Renal cortical epithelial cell (primary cell): ENCODE measurements at regions not wholly inside any gene's neighbourhood (a gene's known extent, or its start where the extent isn't known, plus 50 kb on each side); places are given as distances from the start of the nearest gene placed in this dataset.
A peak's percentile ranks its signal among the peaks of the same experiment; 100 is the strongest.

Source experiments
- DNase-seq: peaks from one replicate; pipeline ENCODE4 v3.0.0-alpha.2; 2011; ENCODE audit warnings: low read depth

DNA sequence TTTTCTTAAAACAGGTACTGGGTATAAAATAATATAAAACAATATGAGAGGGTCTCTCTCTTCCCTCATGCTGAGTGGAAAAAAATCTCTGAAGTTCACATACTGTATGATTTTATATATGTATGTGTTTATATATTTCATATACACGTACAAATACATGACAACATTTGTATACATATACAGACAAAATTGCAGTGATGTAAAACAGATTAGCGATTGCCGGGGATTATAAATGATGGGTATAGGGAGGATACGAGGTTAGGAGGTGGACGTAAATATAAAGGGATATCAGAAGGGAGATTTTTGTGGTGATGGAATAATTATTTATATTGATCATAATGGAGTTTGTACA lies 194.8 kb upstream of the PRSS16 start:
- no peak for DNase-seq

DNA sequence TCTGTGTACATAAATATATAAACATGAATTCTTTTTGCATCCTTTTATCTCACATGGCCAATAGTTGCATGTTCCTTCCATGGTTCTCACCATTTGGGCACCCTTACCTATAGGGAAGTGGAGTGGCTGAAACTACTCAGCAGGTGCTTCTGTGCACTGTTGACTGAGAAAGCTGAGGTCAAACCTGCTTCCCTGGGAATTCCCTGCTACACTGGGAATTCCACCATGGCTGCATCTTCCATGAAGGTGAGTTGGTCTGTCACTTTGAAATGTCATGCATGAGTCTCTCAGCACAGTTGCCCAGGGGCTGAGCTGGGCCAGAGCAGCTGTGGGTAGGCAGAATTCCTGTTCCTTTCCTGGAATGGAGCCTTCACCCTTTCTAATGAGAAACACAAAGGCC lies 193.8 kb upstream of the PRSS16 start:
- DNase-seq = peak; percentile 74

DNA sequence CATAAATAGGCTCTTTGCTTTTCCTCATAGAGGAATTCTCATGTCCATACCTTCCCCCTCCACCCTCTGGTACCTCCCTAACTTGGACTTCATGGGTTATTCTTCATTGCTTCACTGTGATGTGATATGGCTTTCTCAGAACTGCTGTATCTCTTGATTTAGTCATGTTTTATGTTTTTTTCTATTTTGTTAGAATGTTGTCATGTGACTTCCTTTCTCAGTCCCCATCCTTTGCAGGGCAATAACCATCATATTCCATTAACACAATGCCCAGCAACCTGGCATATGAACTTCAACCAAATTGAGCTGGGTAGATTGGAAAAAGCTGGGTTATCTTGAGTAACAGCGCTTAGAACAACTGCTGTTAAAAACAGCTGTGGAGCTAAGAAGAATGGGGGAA lies 190.9 kb upstream of the PRSS16 start:
- no peak for DNase-seq

DNA sequence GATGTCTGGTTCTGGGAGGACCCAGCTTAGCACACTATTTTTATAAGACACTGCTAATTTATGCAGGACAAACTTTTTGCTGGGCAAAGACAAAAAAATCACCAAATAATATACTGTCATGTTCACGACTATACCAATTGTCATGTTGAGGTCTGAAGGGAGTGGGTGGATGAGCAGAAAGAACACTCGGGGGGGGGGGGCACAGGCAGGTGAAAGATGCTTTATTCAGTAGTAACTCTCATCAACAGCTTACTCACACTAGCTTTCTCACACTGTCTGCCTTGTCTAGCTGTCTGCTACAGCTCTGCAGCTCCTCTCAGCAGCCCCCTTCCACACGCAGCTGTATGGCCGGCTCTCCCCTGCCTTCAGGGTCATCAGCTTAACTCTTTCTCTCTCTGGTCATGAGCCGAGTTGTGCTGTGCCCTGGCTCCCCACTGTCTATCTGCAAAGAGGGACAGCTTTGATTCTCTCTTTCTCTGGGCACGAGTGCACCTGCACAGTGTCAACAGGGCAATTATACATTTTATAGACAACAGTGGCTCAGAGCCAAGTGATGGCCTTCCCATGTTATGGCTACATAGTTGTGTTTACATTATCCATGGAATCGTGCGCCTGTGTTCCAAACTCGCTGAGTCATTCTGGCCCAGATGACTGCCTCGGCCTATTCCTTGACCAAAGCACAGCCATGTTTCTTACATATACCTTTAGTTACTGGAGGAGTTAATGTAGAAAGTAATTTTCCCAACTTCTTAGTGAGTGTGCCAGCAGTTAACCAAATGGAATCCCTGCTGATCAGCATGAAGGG lies 187.7 kb upstream of the PRSS16 start:
- no peak for DNase-seq

DNA sequence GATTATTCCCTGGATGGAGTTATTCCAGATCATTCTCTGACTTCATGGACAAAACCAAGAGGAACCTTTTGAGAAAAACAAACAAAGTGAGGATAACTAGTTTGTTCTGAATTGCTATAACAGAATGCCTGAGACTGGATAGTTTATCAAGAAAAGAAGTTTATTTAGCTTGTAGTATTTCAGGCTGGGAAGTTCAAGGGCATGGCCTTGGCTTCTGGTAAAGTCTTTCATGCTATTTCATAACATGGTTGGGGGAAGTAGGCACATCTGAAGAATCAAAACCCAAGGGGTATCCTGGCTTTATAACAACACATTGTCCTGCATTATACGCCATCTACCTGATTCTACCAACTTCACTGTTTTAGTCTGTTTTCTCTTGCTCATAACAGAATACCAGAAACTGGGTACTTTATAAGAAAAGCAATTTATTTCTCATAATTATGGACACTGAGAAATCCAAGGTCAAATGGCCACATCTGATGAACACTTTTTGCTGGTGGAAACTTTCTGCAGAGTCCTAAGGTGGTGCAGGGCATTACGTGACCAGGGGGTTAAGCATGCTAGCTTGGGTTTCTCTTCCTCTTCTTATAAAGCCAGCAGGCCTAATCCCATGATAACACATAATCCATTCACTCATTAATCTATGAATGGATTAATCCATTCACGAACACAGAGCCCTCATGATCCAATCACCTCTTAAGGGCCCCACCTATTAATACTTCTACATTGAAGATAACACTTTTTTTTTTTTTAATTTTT lies 186.1 kb upstream of the PRSS16 start:
- no peak for DNase-seq

DNA sequence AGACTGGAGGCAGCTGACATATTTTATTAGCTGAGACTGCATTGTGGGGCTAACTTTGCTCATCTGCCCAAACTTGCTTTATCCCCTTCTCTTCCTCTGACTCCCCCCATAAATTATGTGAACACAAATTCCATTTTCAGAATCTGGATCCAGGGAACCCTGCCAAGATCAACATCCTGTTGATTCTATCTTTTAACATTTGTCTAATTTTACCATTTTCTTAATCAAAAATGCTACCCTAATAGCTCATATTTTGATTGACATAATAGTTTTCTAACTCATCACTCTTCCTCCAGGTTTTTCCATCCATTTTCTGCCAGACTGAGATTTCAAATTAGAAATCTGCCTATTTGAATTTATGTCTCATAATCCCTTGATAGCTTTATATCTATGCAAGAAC lies 184.7 kb upstream of the PRSS16 start:
- no peak for DNase-seq

DNA sequence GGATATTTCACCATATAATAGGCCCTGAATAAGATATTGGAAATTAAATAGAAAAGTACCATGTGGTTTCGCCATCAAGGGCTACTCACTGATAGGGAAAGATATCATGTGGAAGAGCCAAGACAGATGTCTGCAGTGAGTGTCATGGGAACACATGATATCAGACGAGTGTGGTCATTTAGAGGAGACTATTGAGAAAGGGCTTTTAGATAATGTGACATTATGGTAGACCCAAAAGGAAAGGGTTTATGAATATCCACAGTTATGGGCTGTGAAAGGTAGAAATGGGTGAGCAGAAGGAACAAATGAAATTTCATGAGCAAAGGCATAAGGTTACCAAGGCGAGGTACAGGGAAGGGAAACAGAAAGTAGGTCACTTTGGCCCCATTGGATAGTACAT lies 182.3 kb upstream of the PRSS16 start:
- no peak for DNase-seq

DNA sequence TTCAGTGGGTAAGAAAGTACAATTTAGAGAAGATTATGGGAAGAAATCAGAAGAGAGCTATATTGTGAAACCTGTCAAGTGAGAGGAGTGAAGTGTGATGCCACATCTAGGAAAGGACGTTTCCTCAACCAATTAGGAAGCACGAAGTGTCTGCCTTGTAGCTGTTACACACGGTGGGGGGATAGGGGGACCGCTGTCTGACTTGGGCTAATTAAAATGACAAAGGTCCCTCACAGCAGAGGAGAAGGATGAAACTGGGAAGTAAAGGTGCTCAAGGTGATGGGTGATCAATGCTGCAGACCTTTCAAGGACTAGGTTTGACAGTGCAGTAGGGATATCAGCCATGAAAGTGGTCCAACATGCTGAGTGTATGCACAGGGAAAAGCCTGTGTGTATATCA lies 181.1 kb upstream of the PRSS16 start:
- no peak for DNase-seq

DNA sequence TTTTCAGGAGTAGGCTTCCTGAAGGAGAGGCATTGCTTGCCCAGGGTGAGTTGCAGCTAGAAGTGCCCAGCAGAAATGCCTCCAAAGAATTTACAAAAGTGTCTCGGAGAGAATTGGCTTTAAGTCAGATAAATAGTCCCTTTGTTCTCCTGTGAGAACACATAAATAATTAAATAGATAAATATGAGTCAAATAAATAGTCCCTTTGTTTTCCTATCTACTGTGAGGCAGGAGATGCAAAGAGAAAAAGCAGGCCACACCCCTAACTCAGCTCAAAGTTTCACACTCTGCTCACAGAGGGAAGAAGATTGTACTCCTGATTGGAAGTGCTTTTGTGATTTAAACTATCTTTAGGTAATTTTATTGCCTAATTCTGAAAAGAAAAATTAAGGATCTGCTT lies 180.7 kb upstream of the PRSS16 start:
- no peak for DNase-seq

DNA sequence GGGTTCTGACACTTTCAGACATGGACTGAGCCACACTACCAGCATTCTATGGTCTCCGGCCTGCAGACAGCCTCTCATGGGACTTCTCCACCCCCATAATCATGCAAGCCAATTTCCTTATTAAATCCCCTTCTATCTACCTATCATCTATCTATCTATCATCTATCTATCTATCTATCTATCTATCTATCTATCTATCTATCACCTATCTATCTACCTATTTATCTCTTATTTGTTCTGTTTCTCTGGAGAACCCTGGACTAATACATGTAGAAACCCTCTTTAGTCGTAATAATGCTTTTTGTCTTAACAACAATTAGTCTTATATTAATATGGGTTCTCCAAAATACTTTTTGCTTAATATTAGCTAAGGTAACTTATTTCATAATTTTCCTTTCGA lies 174.1 kb upstream of the PRSS16 start:
- DNase-seq = no peak

DNA sequence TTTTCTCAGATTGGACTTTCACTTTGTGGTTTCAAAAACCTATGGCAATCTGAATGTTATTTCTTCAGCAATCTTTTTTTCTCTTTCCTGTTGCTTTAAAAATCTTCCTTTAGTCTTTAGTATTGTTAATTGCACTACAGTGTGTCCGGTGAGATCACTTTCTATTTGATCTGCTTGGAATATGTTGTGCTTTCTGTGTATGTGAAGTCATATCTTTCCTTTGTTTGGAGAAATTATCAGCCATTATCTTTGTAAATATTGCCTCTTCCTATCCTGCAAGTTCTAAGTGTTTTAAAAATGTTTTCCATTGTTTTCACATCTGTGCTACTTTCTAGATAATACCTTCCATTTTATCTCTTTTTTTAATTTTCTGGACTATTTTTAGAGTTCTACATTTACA lies 171.4 kb upstream of the PRSS16 start:
- DNase-seq = no peak

DNA sequence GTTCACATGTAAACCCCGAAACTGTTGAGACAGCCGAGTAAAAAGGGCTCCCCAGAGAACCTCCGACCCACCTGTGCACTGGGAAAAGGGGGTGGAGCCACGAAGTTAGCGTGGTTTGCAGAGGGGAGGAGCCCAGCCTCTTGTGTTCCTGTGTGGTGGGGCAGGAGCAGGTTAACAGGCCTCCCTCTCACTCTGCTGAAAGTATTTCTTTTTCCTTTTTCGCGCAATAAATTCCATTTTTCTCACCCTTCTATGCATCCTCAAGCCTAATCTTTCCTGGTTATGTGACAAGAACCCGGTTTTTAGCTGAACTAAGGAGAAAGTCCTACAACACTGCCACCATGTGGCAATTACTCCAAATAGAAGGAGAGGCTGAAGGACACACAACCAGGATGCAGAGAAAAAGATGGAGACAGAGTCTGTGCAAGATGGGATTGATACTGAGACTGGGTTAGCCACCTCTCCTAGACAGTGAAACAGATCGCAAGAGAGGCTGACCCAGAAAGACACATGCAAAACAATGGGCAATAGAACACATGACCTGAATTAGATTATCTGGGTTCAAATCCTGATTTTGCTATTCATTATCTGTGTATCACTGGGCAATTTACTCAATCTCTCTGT lies 168.7 kb upstream of the PRSS16 start:
- peak; percentile 69 for DNase-seq

DNA sequence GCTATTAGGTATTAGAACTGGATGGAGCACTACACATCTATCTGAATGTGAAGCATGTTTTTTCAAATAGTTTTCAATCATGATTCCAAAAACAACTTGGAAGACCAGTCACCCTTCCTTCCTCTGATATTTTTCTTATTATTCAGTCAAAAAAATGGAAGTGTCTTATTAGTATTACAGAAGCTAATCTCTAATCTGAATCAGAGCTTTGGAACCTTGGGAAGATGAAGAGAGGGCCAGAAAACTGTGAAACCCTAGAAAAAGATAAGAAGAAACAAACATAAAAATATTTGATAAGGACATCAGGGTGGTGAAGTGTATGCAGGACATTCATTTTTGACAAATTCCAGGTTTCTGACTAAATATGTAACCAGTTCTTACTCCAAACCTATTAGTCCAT lies 166.3 kb upstream of the PRSS16 start:
- DNase-seq = no peak

DNA sequence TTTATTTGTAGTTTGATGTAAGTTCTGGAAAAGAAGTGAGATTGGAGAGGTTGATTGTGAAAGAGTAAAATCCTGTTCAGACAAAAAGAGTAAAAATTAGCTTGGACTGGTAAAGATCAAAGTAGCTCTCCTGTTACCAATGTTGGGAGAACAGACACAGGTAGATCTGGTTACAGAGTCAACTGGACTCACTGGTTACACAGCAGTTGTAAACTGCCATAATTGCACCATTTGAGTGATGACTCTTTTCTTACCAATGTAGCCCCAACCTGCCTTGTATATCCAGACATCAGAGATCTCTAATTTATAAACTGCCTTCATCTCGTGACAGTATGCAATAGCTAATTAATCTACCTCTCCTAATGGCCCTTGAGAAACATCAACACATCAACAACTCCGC lies 165.6 kb upstream of the PRSS16 start:
- DNase-seq = no peak

DNA sequence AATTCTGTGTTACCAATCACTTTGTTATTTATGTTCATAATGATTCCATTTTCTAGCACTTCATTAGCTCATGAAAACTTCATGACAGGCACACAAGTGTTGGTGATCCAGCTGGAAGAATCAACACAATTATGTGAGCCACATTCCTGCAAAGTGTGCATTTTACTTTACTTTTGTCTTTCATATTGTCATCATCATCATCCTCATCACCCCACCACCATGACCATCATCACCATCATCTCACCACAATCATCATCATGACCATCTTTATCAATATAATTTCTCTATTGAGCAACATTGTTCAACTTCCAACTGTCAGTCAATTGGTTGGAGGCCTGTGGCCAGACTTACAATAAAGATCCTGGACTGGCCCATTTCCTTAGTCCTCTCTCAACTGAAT lies 159.4 kb upstream of the PRSS16 start:
- no peak for DNase-seq

DNA sequence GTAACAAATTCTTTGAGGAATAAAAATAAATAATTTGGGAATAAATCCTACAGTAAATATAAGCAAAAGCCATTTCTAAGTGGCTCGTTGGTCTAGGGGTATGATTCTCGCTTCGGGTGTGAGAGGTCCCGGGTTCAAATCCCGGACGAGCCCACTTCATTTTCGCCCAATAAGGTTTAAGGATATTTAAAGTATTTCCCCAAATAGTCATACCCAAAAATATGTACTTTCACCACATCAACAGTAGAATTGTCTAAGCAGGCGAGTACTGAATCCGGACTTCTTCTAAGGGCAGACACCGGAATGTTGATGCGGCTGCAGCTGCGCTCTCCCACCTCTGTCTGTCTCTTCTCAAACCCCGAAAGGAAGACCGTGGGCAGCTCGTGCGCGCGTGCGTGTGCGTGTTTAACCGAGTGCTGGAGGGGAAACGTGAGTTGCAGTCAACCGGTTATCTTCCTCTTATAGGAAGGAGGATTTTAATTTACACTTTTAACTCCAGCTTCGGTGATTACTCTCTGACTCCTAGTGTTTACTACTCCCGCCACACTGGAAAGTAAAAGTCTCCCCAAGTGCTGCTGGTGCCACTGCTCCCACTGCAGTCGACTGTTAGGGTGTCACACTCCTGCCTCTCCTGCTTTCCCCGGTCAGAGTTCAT lies 155.7 kb upstream of the PRSS16 start:
- peak; percentile 70 for DNase-seq

DNA sequence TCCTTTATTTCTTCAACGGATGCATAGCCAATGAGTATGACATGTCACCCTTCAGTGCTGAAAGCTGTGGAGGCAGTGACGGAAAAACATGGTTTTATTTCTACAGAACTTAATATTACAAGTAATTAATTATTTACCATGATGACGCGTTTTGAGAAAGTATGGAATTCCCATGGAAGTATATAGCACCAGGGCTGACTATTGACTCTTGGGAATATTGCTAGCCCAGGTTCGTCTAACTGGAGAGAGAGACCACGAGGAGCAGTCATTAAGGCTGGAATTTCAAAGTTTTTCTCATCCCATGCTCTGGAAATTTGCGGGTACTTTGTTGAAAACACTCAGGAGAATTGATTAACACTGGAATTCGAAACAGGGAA lies 155.2 kb upstream of the PRSS16 start:
- DNase-seq = peak; percentile 12

DNA sequence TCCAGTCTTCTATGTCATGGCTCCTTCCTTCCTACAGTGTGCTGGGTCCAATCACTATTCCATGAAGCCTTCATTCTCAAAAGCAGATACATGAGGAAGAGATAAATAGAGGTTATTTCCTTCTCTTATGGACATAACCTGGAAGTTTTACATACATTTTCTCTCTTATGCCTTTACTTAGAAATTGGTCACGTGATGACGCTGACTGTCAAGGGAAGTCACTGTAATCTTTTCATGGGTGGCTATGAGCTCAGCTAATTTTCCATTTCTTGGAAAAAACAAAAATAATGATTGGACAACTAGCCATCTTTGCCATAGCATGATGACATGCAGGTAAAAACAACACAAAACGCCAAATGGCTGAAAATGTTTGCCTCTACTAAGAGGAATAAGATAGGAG lies 151.6 kb upstream of the PRSS16 start:
- no peak for DNase-seq

DNA sequence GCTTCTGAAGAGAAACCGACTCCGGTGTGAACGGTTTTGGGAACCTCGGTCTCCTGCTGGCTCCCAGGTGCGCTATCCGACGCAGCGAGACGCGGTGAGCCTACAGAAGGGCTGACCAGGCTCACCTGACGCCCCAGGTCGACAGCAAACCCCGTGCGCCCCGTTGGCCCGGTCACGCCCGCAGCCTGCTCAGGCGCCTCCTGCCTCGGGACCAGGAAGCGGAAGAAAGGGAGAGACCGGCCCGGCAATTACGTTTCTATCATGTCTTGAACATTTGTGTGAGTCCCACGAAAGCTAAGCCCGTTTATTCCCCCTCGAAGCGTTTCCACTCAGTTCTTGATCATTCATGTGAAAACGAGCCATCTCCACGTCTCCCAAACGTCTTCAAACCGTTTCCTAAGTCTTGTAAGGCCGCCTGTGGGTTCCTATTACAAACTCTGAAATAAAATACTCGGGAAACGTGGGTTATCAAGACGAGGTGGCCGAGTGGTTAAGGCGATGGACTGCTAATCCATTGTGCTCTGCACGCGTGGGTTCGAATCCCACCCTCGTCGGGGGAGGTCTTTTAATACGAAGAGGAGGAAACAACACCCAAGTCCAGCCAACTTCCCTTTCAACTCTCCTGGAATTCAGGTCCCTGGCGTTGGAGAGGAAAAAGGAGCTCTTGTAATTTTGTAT lies 150.5 kb upstream of the PRSS16 start:
- peak; percentile 63 for DNase-seq

DNA sequence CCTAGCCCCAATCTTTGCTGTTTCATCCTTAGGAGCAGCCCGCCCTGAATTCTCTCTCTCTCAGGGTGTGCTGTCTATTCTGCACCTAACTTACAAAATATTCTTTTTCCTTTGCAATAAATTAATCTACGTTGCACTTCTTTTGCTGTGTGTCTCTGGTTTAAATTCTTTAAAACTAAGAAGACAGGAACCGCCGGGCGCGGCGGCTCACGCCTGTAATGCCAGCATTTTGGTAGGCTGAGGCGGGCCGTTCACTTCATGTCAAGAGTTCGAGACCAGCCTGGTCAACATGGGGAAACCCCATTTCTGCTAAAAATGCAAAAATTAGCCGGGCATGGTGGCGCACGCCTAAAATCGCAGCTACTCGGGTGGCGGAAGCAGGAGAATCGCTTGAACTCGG lies 148.5 kb upstream of the PRSS16 start:
- DNase-seq = no peak

DNA sequence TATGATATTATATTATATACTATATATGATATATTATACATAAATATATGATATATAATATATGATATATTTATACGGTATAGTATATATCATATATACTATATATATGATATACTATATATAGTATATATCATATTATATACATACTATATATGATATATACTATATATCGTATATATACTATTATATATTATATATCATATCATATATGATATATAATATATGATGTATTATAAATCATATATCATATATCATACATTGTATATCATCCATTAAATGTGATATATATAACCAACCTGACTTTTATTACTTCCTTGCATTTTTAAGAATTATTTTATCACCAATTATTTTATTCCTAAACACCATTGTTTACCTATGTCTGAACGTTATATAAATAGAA lies 146.6 kb upstream of the PRSS16 start:
- DNase-seq = no peak

DNA sequence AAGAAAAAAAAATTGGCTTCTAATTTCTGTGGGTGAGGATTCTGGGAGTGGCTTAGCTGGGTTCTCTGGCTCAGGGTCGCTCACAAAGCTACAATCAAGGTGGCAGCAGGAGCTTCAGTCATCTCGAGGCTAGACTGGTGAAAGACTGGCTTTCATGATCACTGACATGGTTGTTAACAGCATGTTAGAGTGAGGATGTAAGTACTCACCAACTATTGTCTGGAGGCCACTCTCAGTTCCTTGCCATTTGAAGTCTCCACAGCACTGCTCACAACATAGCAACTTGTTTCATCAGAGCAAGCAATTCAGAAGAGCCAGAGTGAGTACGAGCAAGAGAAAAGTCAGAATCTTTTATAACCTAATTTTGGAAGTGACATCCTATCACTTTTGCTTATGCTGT lies 145.7 kb upstream of the PRSS16 start:
- no peak for DNase-seq
